K562 (cell line): ENCODE measurements at regions not wholly inside any gene's neighbourhood (a gene's known extent, or its start where the extent isn't known, plus 50 kb on each side); places are given as distances from the start of the nearest gene placed in this dataset.

Experiments used
- ARID1B ChIP-seq: fragments of 450-650 bp; IDR thresholded peaks from 2 replicates; pipeline ENCODE4 v1.6.1; 2016; ENCODE audit warnings: antibody characterized with exemption, mild to moderate bottlenecking, inconsistent platforms
- ATF7 ChIP-seq: fragments of 450-650 bp; IDR thresholded peaks from 2 replicates; pipeline ENCODE4 v1.7.1; 2014; ENCODE audit warnings: mild to moderate bottlenecking, moderate library complexity
- CC2D1A ChIP-seq: fragments of 450-650 bp; IDR thresholded peaks from 2 replicates; pipeline ENCODE4 v1.6.1; 2017; ENCODE audit warnings: mild to moderate bottlenecking
- HNRNPK ChIP-seq: fragments of 200-400 bp; formaldehyde crosslinking; IDR thresholded peaks from one replicate; pipeline ENCODE4 v1.6.1; 2018; ENCODE audit warnings: mild to moderate bottlenecking, low read depth, low read length; ENCODE audit not compliant: poor library complexity, severe bottlenecking
- JUNB ChIP-seq: fragments of 450-650 bp; formaldehyde crosslinking; conservative IDR thresholded peaks from 2 replicates; pipeline ENCODE4 v1.4.0; 2020; ENCODE audit warnings: mild to moderate bottlenecking
- JUND ChIP-seq, 2 experiments: IDR thresholded peaks; 2 replicates in 1 of 2; 3 replicates in 1 of 2; pipeline ENCODE4 v1.6.1; 2011; ENCODE audit warnings: borderline replicate concordance in 2 of 2, low read depth in 2 of 2, low read length in 2 of 2, improper control_type of control experiment in 1 of 2, missing biosample characterization in 1 of 2, missing genetic modification characterization in 1 of 2, missing genetic modification reagents in 1 of 2
- MAFF ChIP-seq: IDR thresholded peaks from 2 replicates; pipeline ENCODE4 v1.6.1; 2012; ENCODE audit warnings: low read length, improper control_type of control experiment
- MAFG ChIP-seq: fragments of 450-650 bp; conservative IDR thresholded peaks from 2 replicates; pipeline ENCODE4 v1.6.1; 2016; ENCODE audit warnings: missing genetic modification characterization, missing compliant biosample characterization
- MCM3 ChIP-seq: fragments of 450-650 bp; IDR thresholded peaks from 2 replicates; pipeline ENCODE4 v1.6.1; 2016
- MCM7 ChIP-seq, 2 experiments: fragments of 450-650 bp; IDR thresholded peaks; 2 replicates each; pipeline ENCODE4 v1.6.1; 2016 to 2018
- MTA1 ChIP-seq: fragments of 450-650 bp; IDR thresholded peaks from 2 replicates; pipeline ENCODE4 v1.6.1; 2017; ENCODE audit warnings: borderline replicate concordance
- NCOR1 ChIP-seq: fragments of 450-650 bp; IDR thresholded peaks from 2 replicates; pipeline ENCODE4 v1.6.1; 2016; ENCODE audit warnings: mild to moderate bottlenecking, moderate library complexity
- NFRKB ChIP-seq: fragments of 450-650 bp; IDR thresholded peaks from 2 replicates; pipeline ENCODE4 v1.6.1; 2016; ENCODE audit warnings: low read depth
- ZNF197 ChIP-seq: fragments of 200-800 bp; sonication (Bioruptor generic); IDR thresholded peaks from 2 replicates; pipeline ENCODE4 v1.6.1; 2016; ENCODE audit warnings: low read depth, missing genetic modification characterization, missing compliant biosample characterization
- ZNF23 ChIP-seq: fragments of 250-450 bp; sonication (Bioruptor Pico); IDR thresholded peaks from 2 replicates; pipeline ENCODE4 v1.4.0; 2020; ENCODE audit warnings: mild to moderate bottlenecking
- ZNF707 ChIP-seq: fragments of 250-450 bp; sonication (Bioruptor Pico); conservative IDR thresholded peaks from 2 replicates; pipeline ENCODE4 v1.8.0; 2022; ENCODE audit warnings: inconsistent platforms, mild to moderate bottlenecking, moderate library complexity
- TF ChIP-seq, protein P1 (sequence below), 3 experiments: fragments of 200-800 bp in 1 of 3; fragments of 250-450 bp in 1 of 3; fragments of 450-650 bp in 1 of 3; sonication (Bioruptor Pico) in 1 of 3; sonication (Bioruptor generic) in 1 of 3; formaldehyde crosslinking in 1 of 3; IDR thresholded peaks; 2 replicates each; pipeline versions ENCODE4 v1.6.1 to v1.8.0; 2016 to 2022; ENCODE audit warnings: mild to moderate bottlenecking in 2 of 3, missing genetic modification characterization in 2 of 3, missing compliant biosample characterization in 1 of 3, moderate library complexity in 1 of 3
- TF ChIP-seq, protein P2 (sequence below), 2 experiments: fragments of 150-350 bp in 1 of 2; IDR thresholded peaks; 2 replicates each; pipeline ENCODE4 v1.6.1; 2012 to 2016; ENCODE audit warnings: low read depth in 2 of 2, low read length in 2 of 2, mild to moderate bottlenecking in 1 of 2, moderate library complexity in 1 of 2
- TF ChIP-seq, protein P3 (sequence below): fragments of 250-450 bp; sonication (Bioruptor Pico); IDR thresholded peaks from 2 replicates; pipeline ENCODE4 v1.5.0; 2020; ENCODE audit warnings: mild to moderate bottlenecking
- TF ChIP-seq, protein P4 (sequence below): fragments of 250-450 bp; sonication (Bioruptor Pico); IDR thresholded peaks from 2 replicates; pipeline ENCODE4 v1.8.0; 2021; ENCODE audit warnings: moderate library complexity, mild to moderate bottlenecking, inconsistent platforms

DNA sequence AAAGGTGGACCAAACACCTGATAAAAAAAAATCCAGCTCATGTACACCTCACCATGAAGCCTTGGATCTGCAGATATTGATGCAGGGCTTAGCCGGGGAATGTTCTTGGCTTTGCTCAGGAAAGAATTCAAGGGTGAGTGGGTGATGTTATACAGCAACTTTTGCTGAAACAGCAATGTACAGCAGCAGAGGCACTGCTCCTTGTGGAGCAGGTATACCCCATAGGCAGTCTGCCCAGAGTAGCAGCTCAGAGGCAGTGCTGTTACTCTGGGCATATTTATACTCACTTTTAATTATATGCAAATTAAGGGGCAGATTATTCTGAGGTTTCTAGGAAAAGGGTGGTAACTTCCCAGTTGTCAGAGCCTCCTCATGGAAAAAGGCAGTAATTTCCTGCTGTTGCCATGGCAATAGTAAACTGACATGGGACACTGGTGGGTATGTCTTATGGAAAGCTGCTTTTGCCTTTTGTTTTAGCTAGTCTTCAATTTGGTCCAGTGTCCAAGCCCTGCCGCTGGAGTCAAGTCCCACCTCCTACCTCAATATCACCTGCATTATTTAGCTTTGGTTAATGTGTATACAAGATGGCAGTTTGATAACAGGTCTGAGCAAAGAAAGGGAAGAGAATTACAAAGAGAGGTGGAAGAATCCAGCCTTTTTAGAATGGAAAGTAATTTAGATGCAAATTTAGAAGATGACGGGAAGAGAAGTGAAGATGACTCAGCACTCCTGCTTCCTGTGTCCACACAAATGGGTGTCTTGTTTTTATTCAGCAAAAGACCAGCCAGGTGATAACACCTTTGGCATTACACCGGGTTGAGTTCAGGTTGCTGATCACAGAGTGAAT, 110.1 kb upstream of the JAG1 start (continued):
- TF ChIP-seq, protein P1, sequence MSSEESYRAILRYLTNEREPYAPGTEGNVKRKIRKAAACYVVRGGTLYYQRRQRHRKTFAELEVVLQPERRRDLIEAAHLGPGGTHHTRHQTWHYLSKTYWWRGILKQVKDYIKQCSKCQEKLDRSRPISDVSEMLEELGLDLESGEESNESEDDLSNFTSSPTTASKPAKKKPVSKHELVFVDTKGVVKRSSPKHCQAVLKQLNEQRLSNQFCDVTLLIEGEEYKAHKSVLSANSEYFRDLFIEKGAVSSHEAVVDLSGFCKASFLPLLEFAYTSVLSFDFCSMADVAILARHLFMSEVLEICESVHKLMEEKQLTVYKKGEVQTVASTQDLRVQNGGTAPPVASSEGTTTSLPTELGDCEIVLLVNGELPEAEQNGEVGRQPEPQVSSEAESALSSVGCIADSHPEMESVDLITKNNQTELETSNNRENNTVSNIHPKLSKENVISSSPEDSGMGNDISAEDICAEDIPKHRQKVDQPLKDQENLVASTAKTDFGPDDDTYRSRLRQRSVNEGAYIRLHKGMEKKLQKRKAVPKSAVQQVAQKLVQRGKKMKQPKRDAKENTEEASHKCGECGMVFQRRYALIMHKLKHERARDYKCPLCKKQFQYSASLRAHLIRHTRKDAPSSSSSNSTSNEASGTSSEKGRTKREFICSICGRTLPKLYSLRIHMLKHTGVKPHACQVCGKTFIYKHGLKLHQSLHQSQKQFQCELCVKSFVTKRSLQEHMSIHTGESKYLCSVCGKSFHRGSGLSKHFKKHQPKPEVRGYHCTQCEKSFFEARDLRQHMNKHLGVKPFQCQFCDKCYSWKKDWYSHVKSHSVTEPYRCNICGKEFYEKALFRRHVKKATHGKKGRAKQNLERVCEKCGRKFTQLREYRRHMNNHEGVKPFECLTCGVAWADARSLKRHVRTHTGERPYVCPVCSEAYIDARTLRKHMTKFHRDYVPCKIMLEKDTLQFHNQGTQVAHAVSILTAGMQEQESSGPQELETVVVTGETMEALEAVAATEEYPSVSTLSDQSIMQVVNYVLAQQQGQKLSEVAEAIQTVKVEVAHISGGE (CRISPR knock-in tag; IDR thresholded peaks at IDR 0.05), result no peak
- TF ChIP-seq MAFF (peak; percentile 69), MTA1 (no peak), ATF7 (peak; percentile 29; the same call in 1 of the 2 replicates), MCM7 (IDR thresholded peaks at IDR 0.05) (no peak), MAFG (tag) (peak; percentile 94), ZNF23 (CRISPR knock-in tag) (no peak), ZNF707 (CRISPR knock-in tag) (no peak), ZNF197 (CRISPR knock-in tag) (no peak), CC2D1A (no peak), JUND (IDR thresholded peaks at IDR 0.05; ENCODE audit: borderline replicate concordance, low read depth, low read length) (no peak), JUND (tag; IDR thresholded peaks at IDR 0.05; ENCODE audit: borderline replicate concordance, low read depth, low read length) (peak; percentile 29; the same call in 1 of the 3 replicates), MCM3 (no peak), ARID1B (no peak), NCOR1 (no peak), HNRNPK (no peak), JUNB (no peak), NFRKB (no peak)
- TF ChIP-seq, protein P2, sequence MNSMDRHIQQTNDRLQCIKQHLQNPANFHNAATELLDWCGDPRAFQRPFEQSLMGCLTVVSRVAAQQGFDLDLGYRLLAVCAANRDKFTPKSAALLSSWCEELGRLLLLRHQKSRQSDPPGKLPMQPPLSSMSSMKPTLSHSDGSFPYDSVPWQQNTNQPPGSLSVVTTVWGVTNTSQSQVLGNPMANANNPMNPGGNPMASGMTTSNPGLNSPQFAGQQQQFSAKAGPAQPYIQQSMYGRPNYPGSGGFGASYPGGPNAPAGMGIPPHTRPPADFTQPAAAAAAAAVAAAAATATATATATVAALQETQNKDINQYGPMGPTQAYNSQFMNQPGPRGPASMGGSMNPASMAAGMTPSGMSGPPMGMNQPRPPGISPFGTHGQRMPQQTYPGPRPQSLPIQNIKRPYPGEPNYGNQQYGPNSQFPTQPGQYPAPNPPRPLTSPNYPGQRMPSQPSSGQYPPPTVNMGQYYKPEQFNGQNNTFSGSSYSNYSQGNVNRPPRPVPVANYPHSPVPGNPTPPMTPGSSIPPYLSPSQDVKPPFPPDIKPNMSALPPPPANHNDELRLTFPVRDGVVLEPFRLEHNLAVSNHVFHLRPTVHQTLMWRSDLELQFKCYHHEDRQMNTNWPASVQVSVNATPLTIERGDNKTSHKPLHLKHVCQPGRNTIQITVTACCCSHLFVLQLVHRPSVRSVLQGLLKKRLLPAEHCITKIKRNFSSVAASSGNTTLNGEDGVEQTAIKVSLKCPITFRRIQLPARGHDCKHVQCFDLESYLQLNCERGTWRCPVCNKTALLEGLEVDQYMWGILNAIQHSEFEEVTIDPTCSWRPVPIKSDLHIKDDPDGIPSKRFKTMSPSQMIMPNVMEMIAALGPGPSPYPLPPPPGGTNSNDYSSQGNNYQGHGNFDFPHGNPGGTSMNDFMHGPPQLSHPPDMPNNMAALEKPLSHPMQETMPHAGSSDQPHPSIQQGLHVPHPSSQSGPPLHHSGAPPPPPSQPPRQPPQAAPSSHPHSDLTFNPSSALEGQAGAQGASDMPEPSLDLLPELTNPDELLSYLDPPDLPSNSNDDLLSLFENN (IDR thresholded peaks at IDR 0.05; ENCODE audit: low read depth in 2 of 2, low read length in 2 of 2), result no peak
- TF ChIP-seq, protein P3, sequence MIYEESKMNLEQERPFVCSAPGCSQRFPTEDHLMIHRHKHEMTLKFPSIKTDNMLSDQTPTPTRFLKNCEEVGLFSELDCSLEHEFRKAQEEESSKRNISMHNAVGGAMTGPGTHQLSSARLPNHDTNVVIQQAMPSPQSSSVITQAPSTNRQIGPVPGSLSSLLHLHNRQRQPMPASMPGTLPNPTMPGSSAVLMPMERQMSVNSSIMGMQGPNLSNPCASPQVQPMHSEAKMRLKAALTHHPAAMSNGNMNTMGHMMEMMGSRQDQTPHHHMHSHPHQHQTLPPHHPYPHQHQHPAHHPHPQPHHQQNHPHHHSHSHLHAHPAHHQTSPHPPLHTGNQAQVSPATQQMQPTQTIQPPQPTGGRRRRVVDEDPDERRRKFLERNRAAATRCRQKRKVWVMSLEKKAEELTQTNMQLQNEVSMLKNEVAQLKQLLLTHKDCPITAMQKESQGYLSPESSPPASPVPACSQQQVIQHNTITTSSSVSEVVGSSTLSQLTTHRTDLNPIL (CRISPR knock-in tag), result no peak
- TF ChIP-seq, protein P4, sequence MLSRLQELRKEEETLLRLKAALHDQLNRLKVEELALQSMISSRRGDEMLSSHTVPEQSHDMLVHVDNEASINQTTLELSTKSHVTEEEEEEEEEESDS (CRISPR knock-in tag), result no peak
